ENCODE measurements at regions not wholly inside any gene's neighbourhood (a gene's known extent, or its start where the extent isn't known, plus 50 kb on each side); places are given as distances from the start of the nearest gene placed in this dataset.

DNA sequence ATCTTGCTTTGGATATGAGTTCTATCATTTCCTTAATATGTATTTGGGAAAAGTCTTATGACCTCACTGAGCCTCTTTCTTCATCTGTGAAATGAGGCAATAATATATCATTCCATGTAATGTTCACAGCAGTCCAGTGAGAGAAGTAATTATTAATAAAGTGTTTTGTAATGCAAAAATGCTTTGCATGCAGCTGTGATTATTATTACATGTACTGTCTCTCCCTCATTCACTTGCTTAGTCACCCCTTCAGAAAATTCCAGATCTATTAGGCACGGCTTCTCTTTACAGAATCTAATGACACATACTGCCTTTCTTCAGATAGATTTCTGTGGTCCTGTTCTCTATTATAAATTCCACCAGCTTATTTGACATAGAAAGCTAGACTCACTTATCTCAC lies 53.5 kb upstream of the FGF13 start:
- Histone ChIP-seq H4K20me1 (ENCODE audit: control insufficient read depth, insufficient read depth, insufficient read length) (no peaks in the 10 kb centered on the region), H3K27ac (ENCODE audit: insufficient read length, low read depth, low read length) (no peak overlapping the region), H3K9me3 (ENCODE audit: control insufficient read depth, low read depth, low read length) (no peaks in the 10 kb centered on the region), H3K14ac (ENCODE audit: insufficient read depth, low read length) (no peak overlapping the region), H3K23ac (ENCODE audit: insufficient read length, low read depth, low read length) (no peak overlapping the region), H2BK120ac (ENCODE audit: low read depth, low read length, poor library complexity, severe bottlenecking) (no peak overlapping the region), H2AFZ (ENCODE audit: low read length) (no peak overlapping the region), H2BK5ac (ENCODE audit: insufficient read length, low read length) (no peak overlapping the region), H3K9ac (ENCODE audit: extremely low read depth, insufficient read length, low read length) (no peak overlapping the region), H3T11ph (ENCODE audit: low read length) (no peak overlapping the region), H4K5ac (ENCODE audit: insufficient read length, low read depth, low read length) (no peak overlapping the region), H2BK15ac (ENCODE audit: low read depth, low read length) (no peak overlapping the region), H3K56ac (ENCODE audit: insufficient read length, low read depth, low read length) (no peak overlapping the region), H3K79me2 (ENCODE audit: insufficient read depth, low read length) (no peaks in the 10 kb centered on the region), H3K27me3 (ENCODE audit: insufficient read depth, low read length) (no peaks in the 10 kb centered on the region), H3K79me1 (ENCODE audit: insufficient read depth, low read depth, low read length, poor library complexity, severe bottlenecking) (no peaks in the 10 kb centered on the region), H2AK5ac (ENCODE audit: insufficient read length, low read length) (no peak overlapping the region), H2BK20ac (ENCODE audit: low read depth, low read length, poor library complexity, severe bottlenecking) (no peak overlapping the region), H3K18ac (ENCODE audit: insufficient read length, low read depth, low read length) (no peak overlapping the region), H2BK12ac (ENCODE audit: insufficient read length, low read depth, low read length) (no peak overlapping the region), H3K4me2 (ENCODE audit: insufficient read depth, insufficient read length, low read length) (no peak overlapping the region), H3K4me1 (ENCODE audit: insufficient read depth, low read length) (no peaks in the 10 kb centered on the region), H3K23me2 (ENCODE audit: insufficient read length, low read depth, low read length, poor library complexity, severe bottlenecking) (no peaks in the 10 kb centered on the region), H3K4ac (ENCODE audit: low read depth, low read length) (no peak overlapping the region), H4K8ac (replicated peaks; ENCODE audit: insufficient read length, low read depth, low read length) (no peak overlapping the region), H4K91ac (ENCODE audit: insufficient read length, low read depth, low read length) (no peak overlapping the region)
- Mint-ChIP-seq H3K27me3 (ENCODE audit: low read depth) (no peaks in the 10 kb centered on the region), H3K4me3 (no peak overlapping the region), H3K36me3 (ENCODE audit: insufficient read depth in 1 of 3, low read depth in 3 of 3) (no peaks in the 10 kb centered on the region), H3K9me3 (peaks cover 0 to 28% of the 10 kb centered on the region in 2 experiments; a peak in 2 of 5 replicates), H3K4me1 (peaks cover 0 to 3% of the 10 kb centered on the region in 2 experiments; a peak in 1 of 4 replicates), H3K27ac (no peak overlapping the region)
- no CpG with 5 or more reads among the region's 1 CpG for WGBS (ENCODE audit: extremely low coverage, insufficient read length, low lambda C conversion rate)
- TF ChIP-seq, protein P1, sequence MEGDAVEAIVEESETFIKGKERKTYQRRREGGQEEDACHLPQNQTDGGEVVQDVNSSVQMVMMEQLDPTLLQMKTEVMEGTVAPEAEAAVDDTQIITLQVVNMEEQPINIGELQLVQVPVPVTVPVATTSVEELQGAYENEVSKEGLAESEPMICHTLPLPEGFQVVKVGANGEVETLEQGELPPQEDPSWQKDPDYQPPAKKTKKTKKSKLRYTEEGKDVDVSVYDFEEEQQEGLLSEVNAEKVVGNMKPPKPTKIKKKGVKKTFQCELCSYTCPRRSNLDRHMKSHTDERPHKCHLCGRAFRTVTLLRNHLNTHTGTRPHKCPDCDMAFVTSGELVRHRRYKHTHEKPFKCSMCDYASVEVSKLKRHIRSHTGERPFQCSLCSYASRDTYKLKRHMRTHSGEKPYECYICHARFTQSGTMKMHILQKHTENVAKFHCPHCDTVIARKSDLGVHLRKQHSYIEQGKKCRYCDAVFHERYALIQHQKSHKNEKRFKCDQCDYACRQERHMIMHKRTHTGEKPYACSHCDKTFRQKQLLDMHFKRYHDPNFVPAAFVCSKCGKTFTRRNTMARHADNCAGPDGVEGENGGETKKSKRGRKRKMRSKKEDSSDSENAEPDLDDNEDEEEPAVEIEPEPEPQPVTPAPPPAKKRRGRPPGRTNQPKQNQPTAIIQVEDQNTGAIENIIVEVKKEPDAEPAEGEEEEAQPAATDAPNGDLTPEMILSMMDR (conservative IDR thresholded peaks at IDR 0.05), result no peak
- DNase-seq, result no peak
